Left kidney (tissue), 1 donor: ENCODE measurements at regions not wholly inside any gene's neighbourhood (a gene's known extent, or its start where the extent isn't known, plus 50 kb on each side); places are given as distances from the start of the nearest gene placed in this dataset.
"Not testable (repeated sequence)": the region's sequence is repeated elsewhere in the genome, so short reads cannot be mapped to it uniquely, and the experiment has no call there.

Experiments used
- DNase-seq: peaks from one replicate; pipeline ENCODE4 v3.0.0-alpha.2; 2013

DNA sequence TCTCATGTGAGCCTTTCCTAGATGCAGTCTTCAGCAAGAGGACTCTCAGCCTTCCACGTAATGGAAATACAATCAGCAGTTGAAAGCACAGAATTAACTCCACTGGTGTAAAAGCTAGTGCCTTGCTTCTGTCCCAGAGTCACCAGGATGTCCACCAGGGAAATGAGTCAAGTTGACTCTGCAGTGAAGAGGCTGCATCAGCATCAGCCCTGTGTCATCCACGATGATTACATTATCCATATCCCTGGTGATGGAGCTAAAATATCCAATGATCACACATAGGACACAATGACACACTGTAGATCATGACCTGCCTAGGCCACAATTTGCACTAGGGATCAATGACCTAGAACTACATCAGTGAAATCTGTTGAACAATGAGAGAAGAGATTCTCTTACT lies 262.4 kb downstream of the ERMARD start:
- no peak for DNase-seq

DNA sequence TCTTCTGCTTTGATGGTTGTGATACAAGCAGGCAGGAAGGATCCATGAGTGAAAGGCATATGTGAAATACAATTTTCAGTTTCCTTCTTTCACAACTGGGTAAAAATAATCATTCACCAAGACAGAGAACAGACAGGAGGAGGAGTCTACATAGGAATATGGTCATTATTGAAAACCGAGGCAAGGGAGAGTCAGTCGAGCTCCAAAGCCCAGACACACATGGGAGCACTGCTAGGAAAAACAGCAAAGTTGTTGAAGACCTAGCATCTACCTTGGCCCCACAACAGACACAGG lies 260.6 kb downstream of the ERMARD start:
- no peak for DNase-seq

DNA sequence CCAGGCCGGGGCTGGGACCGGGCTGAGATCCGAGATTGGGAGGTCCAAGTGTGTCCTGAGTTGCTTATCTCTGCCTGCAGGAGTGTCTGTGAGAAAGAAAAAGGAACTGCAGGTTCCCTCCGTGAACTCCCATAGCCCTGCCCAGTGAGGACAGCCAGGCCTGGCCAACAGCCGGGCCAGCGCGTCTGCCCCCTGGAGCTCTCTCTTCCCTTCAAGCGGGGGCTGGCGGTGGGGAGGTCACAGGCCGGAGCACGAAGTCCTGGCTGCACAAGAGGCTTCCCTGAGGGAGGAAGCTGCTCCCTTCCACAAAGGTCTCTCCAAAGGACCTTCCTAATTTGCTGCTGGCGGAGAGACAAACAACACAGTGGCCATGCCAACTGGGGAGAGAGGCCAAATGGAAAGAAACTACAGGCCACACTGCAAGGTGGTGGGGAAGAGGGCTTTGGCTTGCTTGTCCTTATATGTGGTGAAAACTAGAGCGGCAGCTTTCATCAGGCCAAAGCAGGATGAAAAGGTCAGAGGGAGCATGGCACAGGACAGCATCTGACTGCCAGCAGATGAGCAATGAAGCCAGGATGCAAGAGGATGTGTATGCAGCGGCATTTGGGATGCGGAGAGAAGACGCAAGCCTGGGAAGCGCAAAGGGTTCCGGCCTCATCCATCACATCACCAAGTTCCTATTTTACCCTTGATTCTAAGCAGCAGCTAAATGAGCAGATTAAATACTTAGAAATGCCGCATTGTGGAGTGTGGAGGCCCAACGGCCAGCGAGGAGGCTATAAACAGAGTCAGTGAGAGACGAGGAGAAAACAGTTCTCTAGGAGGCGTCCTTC lies 260.0 kb downstream of the ERMARD start:
- no peak for DNase-seq

DNA sequence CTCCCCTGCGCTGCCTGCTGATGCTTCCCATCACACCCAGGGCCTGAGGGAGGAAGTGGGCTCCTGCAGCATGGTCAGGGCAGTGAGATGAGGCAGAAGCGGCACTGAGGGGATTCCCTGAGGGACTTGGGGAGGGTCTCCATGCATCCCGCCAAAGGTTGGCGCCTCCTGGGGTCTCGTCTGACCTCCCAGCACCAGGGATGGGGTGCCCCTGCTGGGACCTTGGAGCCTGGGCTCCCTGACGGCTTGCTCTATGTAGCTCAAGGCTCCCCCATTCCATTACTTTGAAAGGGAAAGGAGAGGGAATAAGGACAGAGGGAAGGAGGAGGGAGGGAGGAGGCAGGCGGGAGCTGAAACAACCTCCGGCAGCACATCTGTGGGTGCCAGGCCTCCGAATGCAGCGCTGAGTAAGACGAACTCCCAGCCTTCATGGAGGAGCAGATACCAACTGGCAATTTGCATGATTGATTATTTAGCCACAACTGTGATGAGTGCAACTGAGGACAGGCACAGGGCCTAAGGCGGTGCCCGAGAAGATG lies 259.3 kb downstream of the ERMARD start:
- no peak for DNase-seq

DNA sequence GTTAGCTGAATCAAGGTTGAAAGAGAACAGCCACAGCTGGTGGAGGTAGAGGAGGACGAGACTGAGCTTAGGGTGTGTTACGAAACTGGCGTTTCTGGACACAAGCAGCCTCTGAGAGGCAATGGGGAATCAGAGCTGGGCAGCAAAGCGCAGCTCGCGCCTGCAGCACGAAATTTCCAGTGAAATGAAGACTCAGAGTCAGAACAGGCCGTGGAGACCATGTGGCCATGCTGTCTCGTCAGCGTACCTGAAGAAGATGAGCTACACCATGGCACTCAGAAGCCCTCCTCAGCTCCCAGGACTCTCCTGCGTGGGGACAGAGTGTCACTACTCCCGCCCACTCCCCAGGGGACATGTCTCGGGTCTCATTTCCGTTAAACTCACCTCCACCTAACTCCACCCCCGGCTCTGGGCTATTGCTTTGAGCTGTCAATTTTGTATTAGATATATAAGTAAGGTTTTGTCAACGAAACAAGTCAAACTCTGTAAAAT lies 256.9 kb downstream of the ERMARD start:
- no peak for DNase-seq

DNA sequence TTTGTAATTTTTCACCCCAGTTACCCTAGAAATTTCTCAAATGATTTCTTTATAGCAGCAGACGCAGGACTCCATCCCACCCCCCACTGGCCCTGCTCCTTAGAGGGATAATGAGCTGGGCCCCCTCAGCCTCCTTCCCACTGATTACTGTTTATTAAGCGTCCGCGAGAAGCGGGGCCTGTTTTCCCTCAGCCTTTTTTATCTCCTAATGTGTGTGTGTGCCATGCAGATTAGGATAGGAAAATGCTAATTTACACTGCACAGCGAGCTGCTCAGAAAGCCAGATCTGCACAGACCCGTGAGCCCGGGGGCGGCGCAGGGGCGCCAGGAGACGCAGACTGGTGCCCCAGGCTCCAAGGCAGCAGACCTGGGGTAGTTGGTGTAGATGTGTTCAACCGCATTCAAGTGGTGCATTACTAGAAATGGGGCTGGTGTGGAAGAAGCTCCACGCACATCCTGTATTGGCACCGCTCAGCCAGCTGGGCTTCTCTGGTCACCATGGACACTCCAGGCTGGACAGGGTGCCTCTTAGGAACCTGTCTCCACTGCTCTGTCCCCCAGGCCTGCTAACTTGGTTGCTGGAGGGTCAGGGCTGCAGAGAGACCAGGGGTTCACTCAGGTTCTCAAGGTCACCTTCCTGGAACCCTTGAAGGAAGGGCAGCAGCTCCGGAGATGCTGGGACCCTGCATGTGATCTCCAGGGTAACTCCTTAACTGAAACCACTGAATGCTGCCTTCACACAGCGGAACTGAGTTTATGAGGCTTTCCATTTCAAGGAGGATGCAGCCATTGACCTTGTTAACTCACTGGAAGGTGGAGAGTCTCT lies 256.3 kb downstream of the ERMARD start:
- no peak for DNase-seq

DNA sequence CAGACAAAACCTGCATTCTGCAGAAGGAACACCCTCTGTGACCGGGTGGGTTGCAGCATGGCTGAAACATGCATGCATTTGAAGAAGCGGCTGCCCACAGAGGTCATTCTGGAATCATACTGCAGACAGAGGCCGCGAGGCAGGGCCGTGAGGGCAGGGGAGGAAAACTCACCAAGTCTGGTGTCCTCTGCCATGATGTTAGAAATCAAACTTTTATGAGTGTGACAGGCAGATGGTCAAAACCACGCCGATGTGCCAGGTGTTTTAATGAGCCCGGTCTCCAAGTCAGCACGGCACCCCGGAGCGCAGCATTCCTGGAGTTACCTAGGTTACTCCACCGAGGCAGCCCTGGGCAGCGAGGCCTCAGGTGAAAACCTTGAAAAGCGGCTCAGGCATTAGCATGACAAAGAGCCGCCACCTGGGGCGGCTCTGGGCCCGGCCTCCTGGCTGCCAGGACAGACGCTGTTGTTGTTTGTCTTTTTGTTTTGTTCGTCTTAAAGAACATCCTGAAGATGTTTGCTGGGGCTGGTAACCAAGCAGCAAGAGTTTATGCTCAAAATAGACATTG lies 255.6 kb downstream of the ERMARD start:
- DNase-seq: no peak

DNA sequence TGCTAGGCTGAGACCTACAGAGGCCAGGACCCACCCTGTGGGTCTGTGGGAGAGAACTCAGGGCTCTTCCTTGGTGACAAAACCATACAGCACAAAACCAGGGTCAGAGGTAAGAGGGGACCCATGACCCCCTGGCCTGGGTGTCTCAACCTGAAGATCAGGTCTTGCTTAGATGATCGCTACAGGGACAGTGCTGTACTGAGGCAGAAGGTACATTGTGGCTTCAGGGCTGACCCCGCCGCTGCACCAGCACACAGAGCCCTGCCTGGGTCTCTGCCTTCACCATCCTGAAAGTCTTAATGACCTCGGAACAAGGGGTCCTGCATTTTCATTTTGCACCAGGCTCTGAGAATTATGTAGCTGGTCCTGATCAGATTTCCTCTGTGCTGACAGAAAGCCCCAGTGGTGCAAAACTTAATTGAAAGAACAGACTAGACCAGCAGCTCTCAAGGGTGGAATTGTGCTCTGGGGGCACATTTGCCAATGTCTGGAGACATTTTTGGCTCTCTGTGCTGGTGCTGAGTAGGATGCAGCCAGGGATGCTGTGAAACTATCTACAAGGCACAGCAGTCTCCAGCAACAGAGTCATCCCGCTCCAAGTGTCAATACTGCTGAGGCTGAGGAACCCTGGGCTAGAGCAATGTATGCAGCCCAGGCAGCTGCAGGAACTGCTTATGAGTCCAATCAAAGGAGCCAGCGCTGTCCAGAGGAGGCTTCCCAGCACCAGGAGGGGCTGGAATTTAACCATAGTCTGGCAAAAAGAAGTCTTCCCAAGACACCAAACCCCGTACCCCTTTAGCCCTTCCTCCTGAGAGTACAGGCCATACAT lies 254.9 kb downstream of the ERMARD start:
- no peak for DNase-seq

DNA sequence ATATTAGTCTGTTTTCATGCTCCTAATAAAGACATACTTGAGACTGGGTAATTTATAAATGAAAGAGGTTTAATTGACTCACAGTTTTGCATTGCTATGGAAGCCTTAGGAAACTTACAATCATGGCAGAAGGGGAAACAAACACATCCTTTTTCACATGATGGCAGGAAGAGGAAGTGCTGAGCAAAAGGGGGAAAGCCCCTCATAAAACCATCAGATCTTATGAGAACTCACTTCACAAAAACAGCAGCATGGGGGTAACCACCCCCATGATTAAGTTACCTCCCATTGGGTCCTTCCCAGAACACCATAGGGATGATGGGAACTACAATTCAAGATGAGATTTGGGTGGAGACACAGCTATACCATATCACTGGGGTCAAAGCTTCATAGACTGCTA lies 254.2 kb downstream of the ERMARD start:
- no peak for DNase-seq

DNA sequence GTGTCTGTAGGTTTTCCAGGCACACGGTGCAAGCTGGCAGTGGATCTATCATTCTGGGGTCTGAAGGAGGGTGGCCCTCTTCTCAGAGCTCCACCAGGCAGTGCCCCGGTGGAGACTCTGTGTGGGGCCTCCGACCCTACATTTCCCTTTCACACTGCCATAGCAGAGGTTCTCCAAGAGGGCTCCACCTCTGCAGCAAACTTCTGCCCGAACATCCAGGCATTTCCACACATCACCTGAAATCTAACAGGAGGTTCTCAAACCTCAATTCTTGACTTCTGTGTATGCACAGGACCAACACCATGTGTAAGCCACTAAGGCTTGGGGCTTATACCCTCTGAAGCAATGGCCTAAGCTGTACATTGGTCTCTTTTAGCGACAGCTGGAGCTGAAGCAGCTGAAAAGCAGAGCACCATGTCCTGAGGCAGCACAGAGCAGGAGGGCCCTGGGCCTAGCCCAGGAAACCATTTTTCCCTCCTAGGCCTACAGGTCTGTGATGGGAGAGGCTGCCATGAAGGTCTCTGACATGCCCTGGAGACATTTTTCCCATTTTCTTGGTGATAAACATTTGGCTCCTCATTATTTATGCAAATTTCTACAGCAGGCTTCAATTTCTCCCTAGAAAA lies 253.3 kb downstream of the ERMARD start:
- DNase-seq: no peak

DNA sequence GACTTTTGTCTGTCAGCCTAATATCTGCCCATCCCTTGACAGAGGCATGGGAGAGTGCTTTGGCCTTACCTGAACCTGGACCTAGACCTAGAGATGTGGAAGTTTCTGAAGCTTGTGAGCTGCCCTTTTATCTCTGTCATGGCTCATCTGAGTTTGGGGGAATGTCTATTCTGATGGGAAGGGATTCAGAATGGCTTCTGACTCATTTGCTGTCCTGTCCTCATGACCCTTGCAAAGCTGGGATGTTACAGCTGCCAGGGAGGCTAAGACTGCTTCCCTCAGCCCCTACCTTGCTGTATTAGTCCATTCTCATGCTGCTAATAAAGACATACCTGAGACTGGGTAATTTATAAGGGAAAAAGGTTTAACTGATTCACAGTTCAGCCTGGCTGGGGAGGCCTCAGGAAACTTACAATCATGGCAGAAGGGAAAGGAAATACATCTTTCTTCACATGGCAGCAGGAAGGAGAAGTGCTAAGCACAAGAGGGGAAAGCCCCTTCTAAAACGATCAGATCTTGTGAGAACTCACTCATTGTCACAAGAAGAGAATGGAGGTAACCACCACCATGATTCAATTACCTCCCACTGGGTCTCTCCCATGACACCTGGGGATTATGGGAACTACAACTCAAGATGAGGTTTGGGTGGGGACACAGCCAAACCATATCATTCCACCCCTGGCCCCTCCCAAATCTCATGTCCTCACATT lies 252.2 kb downstream of the ERMARD start:
- DNase-seq: no peak

DNA sequence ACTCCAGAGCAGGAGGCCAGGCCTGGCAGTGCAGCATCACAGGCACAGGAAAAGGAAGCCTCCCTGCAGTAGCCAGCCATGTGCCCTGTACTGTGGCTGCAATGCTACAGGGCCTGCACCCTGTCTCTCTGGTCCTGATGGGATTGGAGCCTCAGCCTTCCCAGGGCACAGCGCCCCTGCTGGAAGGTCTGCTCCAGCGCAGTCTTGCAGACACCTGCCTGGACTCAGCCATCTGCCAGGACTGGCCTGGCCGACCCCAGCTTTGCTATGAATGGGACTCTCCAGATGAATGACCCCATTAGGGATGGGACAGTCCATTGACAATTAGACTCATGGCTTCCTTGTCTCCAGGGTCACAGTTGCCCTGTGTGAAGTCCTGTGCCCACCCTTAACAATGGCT lies 251.6 kb downstream of the ERMARD start:
- DNase-seq: no peak

DNA sequence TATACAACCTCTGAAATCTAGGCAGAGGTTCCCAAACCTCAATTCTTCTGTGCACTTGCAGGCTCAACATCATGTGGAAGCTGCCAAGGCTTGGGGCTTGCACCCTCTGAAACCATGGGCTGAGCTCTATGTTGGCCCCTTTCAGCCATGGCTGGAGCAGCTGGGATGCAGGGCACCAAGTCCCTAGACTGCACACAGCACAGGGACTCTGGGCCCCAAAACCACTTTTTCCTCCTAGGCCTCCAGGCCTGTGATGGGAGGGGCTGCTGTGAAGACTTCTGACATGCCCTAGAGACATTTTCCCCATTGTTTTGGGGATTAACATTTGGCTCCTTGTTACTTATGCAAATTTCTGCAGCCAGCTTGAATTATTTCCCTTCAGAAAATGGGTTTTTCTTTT lies 250.4 kb downstream of the ERMARD start:
- DNase-seq: not testable (repeated sequence)

DNA sequence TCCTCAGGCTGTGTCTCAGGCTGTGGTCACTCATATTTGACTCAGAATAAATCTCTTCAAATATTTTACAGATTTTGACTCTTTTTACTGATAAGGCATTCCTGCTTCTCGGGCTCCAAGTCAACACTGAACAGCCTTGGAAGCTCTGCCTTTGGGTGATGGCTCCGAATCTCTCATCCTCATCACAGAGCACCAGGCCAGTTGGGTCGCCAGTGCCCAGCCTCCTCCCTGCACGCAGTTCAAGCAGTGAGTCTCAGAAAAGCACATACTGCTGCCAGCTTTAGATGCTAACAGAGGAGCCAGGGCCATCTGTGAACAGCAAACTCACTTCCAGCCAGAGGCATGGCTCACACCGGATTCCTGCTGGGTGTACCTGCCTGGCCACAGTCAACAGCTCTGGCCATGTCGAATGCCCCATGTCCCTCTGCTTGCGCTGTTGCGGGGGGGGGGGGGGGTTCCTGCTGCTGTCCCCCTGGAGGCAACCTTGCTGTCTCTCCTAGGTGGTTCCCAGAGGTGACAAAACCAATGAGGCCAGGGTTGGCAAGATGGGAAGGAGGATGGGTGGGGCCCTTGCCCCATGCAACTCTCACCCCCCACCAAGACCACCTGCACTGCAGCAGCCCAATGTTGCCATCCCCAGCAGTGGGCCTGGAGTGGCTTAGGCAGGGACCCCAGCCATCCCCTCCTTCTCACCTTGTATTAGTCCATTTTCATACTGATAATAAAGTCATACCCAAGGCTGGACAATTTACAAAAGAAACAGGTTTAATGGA lies 248.8 kb downstream of the ERMARD start:
- no peak for DNase-seq

DNA sequence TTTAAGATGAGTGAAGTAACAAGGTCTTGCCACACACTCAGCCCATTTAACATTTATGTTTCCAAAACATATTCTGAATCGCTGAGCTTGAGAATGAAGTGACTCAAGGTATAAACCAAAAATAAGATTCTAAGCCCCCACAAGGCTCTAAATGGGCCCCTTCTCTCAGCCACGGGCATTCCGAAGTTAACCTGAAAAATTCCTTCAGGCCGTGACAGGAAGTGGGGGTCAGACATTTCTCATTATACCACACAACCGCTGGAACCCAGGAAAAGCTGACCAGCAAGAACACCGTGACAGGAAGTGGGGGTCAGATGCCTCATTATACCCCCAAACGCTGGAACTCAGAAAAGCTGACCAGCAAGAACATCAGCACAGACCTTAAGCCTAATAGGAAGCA lies 247.9 kb downstream of the ERMARD start:
- no peak for DNase-seq

DNA sequence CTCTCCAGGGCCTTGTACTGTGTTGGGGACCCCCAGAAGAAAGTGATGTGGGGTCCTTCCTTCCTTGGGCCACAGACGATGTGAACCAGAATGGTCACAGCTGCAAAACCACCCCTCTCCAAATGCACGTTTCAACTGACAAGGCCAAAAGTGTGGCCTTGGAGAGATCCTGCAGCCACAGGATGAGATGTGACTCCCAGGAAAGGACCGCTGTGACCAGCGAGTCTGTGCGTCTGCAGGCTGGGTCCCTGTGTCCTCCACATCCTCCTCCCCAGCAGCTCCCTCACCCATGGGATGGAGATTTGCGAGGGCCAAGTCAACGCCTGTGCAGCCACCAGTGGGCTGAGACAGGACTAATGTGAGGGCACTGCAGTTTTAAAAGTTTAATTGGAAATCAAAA lies 247.0 kb downstream of the ERMARD start:
- no peak for DNase-seq

DNA sequence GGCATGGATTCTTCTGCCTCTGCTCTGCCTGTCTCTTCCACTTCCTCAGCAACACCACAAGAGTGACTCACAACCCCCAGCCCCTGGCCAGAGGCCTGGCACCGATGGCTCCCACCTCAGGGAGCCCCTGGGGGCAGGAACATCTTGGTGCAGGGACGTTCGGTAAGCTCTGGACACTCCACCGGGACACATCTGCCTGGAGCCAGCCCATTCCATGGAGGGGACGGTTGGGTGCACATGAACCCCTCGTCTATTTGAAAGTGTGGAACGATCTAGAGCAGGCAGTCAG lies 246.5 kb downstream of the ERMARD start:
- DNase-seq: no peak

DNA sequence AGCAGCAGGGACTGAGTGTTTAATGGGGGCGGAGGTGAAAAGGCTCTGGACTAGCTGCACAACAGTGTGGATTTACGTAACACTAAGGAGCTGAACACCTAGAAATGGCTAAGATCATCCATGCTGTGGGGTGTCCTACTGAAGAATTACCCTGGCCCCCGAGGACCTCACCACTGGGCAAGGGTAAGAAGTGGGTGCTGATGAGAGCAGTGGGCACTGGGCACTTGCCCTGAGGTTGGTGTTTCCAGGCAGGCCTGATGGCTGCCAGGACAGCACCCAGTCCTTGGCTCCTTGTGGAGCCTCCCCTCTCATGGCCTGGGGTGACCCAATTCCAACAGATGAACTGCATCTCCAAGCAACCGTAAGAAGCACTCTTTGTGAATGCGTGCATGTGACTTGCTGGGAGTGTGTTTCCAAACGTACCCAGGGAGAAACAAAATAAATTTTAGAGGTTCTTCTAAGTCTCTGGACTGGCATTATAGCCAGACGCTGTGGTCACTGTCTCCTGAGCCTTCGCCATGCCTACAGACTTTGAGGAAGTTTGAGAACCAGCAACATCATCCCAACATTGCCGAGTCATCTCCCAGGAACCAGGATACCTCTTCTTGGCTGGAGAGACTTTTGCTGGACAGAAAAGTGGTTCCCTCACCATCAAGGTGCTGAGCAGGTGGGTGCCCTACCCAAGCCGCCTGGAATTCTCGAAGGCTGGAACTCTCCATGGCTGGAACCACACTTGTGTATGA lies 245.9 kb downstream of the ERMARD start:
- DNase-seq: no peak

DNA sequence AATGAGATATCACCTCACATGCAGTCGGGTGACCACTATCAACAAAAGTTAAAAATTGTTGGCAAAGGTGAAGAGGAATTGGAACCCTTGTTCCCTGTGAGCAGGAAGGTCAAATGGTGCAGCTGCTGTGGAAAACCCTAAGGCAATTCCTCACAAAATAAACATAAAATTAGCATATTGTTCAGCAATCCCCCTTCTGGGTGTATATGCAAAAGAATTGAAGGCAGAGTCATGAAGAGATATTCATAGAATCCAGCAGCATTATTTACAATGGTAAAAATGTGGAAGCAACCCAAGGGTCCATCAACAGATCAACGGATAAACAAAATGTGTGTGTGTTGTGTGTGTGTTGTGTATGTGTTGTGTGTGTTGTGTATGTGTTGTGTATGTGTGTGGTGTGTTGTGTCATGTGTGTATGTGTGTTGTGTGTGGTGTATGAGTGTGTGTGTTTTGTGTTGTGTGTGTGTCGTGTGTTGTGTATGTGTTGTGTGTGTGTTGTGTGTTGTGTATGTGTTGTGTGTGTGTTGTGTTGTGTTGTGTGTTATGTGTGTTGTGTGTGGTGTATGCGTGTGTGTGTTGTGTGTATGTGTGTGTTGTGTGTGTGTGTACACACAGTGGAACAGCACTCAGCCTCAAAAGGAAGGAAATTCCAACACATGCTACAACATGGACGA lies 245.1 kb downstream of the ERMARD start:
- no peak for DNase-seq
